ENCODE measurements at regions not wholly inside any gene's neighbourhood (a gene's known extent, or its start where the extent isn't known, plus 50 kb on each side); places are given as distances from the start of the nearest gene placed in this dataset.

GRCh38 chr11:10937385-10937771 lies 79.5 kb upstream of the ZBED5 start:
- TF ChIP-seq BHLHE40 (IDR thresholded peaks at IDR 0.05; ENCODE audit: borderline replicate concordance) (no peak), ARNT (IDR thresholded peaks at IDR 0.05) (no peak), ZNF384 (IDR thresholded peaks at IDR 0.05) (no peak), SUZ12 (IDR thresholded peaks at IDR 0.05) (no peak), LEF1 (IDR thresholded peaks at IDR 0.05; ENCODE audit: borderline replicate concordance) (no peak), SP1 (IDR thresholded peaks at IDR 0.05) (no peak), TARDBP (IDR thresholded peaks at IDR 0.05) (no peak), FOXK2 (IDR thresholded peaks at IDR 0.05) (no peak), ELF4 (IDR thresholded peaks at IDR 0.05) (no peak), FOXM1 (IDR thresholded peaks at IDR 0.05; ENCODE audit: borderline replicate concordance) (no peak)
